ENCODE measurements at regions not wholly inside any gene's neighbourhood (a gene's known extent, or its start where the extent isn't known, plus 50 kb on each side); places are given as distances from the start of the nearest gene placed in this dataset.

- ATAC-seq: no peak
- no peak for TF ChIP-seq ZC3H10 (CRISPR knock-in tag; IDR thresholded peaks at IDR 0.05)
- no peak for TF ChIP-seq ISL1 (CRISPR knock-in tag; IDR thresholded peaks at IDR 0.05)
- no peak for TF ChIP-seq PPARA (CRISPR knock-in tag; IDR thresholded peaks at IDR 0.05; ENCODE audit: borderline replicate concordance)
- TF ChIP-seq ZNF70 (CRISPR knock-in tag; IDR thresholded peaks at IDR 0.05): no peak
- TF ChIP-seq ZFP3 (CRISPR knock-in tag; IDR thresholded peaks at IDR 0.05): no peak
- TF ChIP-seq CREB5 (CRISPR knock-in tag; IDR thresholded peaks at IDR 0.05; ENCODE audit: low read depth): no peak
- no peak for TF ChIP-seq TOX (CRISPR knock-in tag; IDR thresholded peaks at IDR 0.05; ENCODE audit: borderline replicate concordance)
- TF ChIP-seq RARB (CRISPR knock-in tag; IDR thresholded peaks at IDR 0.05): no peak
- TF ChIP-seq ARNTL (CRISPR knock-in tag; IDR thresholded peaks at IDR 0.05; ENCODE audit: borderline replicate concordance, low read depth): no peak
- TF ChIP-seq ZFP30 (CRISPR knock-in tag; IDR thresholded peaks at IDR 0.05): no peak
- no peak for TF ChIP-seq BACH2 (CRISPR knock-in tag; IDR thresholded peaks at IDR 0.05; ENCODE audit: borderline replicate concordance)
- no peak for TF ChIP-seq ESRRG (CRISPR knock-in tag; IDR thresholded peaks at IDR 0.05)
- no peak for TF ChIP-seq TCF4 (CRISPR knock-in tag; IDR thresholded peaks at IDR 0.05; ENCODE audit: borderline replicate concordance)
- TF ChIP-seq ZNF8 (CRISPR knock-in tag; IDR thresholded peaks at IDR 0.05): no peak
- TF ChIP-seq TSHZ2 (CRISPR knock-in tag; IDR thresholded peaks at IDR 0.05): no peak
- TF ChIP-seq CSRNP3 (CRISPR knock-in tag; IDR thresholded peaks at IDR 0.05): no peak
- TF ChIP-seq GLIS3 (CRISPR knock-in tag; IDR thresholded peaks at IDR 0.05): no peak
- no peak for TF ChIP-seq POU6F1 (CRISPR knock-in tag; IDR thresholded peaks at IDR 0.05; ENCODE audit: borderline replicate concordance, low read depth)
- no peak for TF ChIP-seq PATZ1 (CRISPR knock-in tag; IDR thresholded peaks at IDR 0.05; ENCODE audit: borderline replicate concordance)
Observed at GRCh38 chr5:36442352-36442751, 140.7 kb upstream of the RANBP3L start.

- ATAC-seq: no peak
- TF ChIP-seq GLIS3 (CRISPR knock-in tag; IDR thresholded peaks at IDR 0.05): no peak
- TF ChIP-seq ZFP3 (CRISPR knock-in tag; IDR thresholded peaks at IDR 0.05): no peak
- no peak for TF ChIP-seq RARB (CRISPR knock-in tag; IDR thresholded peaks at IDR 0.05)
- no peak for TF ChIP-seq TOX (CRISPR knock-in tag; IDR thresholded peaks at IDR 0.05; ENCODE audit: borderline replicate concordance)
- no peak for TF ChIP-seq ESRRG (CRISPR knock-in tag; IDR thresholded peaks at IDR 0.05)
- no peak for TF ChIP-seq ZNF70 (CRISPR knock-in tag; IDR thresholded peaks at IDR 0.05)
- TF ChIP-seq SNAI2 (CRISPR knock-in tag; IDR thresholded peaks at IDR 0.05): no peak
Observed at GRCh38 chr5:36442796-36443195, 141.1 kb upstream of the RANBP3L start.

GRCh38 chr5:36443941-36444340 lies 142.2 kb upstream of the RANBP3L start:
- no peak for ATAC-seq
- no peak for TF ChIP-seq TSHZ2 (CRISPR knock-in tag; IDR thresholded peaks at IDR 0.05)
- TF ChIP-seq ZNF70 (CRISPR knock-in tag; IDR thresholded peaks at IDR 0.05): no peak
- no peak for TF ChIP-seq ZFP3 (CRISPR knock-in tag; IDR thresholded peaks at IDR 0.05)
- no peak for TF ChIP-seq TOX (CRISPR knock-in tag; IDR thresholded peaks at IDR 0.05; ENCODE audit: borderline replicate concordance)
- TF ChIP-seq OSR1 (CRISPR knock-in tag; IDR thresholded peaks at IDR 0.05): no peak
- TF ChIP-seq ZFP30 (CRISPR knock-in tag; IDR thresholded peaks at IDR 0.05): no peak
